Vagina (tissue), 2 donors: ENCODE measurements at regions not wholly inside any gene's neighbourhood (a gene's known extent, or its start where the extent isn't known, plus 50 kb on each side); places are given as distances from the start of the nearest gene placed in this dataset.

Experiments
- POLR2A ChIP-seq, 2 donors: fragments of 450-650 bp; IDR thresholded peaks; one replicate each; pipeline ENCODE4 v1.6.1; 2017; ENCODE audit warnings: antibody characterized with exemption in 2 of 2, mild to moderate bottlenecking in 2 of 2, moderate library complexity in 2 of 2
- TF ChIP-seq, protein P1 (sequence below), 3 experiments: fragments of 450-650 bp in 2 of 3; fragments of 200-600 bp in 1 of 3; sonication (generic) in 1 of 3; IDR thresholded peaks; one replicate each; pipeline ENCODE4 v1.5.1; 2017 to 2019; ENCODE audit warnings: antibody characterized with exemption in 3 of 3, mild to moderate bottlenecking in 2 of 3, moderate library complexity in 2 of 3

DNA sequence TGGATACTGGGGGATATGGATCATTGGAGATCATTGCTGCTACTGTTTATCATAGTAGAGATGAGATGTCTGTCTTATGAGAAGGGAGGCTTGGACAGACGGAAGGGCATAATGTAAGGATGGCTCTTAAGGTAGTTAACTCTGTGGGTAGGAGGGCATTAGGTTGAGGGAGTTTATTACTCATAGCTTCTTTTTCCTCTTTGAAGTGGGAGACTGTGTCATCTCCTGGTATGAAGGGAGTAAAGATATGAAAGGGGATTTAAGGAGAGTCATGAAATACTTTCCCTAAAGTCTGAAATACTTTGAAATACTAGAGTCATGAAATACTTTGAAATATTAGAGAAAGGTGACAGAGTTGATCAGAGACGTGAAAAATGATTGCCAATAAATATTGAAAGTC lies 255.5 kb upstream of the PITX2 start:
- no peak for TF ChIP-seq POLR2A (IDR thresholded peaks at IDR 0.05)
- TF ChIP-seq, protein P1, sequence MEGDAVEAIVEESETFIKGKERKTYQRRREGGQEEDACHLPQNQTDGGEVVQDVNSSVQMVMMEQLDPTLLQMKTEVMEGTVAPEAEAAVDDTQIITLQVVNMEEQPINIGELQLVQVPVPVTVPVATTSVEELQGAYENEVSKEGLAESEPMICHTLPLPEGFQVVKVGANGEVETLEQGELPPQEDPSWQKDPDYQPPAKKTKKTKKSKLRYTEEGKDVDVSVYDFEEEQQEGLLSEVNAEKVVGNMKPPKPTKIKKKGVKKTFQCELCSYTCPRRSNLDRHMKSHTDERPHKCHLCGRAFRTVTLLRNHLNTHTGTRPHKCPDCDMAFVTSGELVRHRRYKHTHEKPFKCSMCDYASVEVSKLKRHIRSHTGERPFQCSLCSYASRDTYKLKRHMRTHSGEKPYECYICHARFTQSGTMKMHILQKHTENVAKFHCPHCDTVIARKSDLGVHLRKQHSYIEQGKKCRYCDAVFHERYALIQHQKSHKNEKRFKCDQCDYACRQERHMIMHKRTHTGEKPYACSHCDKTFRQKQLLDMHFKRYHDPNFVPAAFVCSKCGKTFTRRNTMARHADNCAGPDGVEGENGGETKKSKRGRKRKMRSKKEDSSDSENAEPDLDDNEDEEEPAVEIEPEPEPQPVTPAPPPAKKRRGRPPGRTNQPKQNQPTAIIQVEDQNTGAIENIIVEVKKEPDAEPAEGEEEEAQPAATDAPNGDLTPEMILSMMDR (IDR thresholded peaks at IDR 0.05) = no peak
